Mucosa of rectum (tissue), 2 donors: ENCODE measurements at regions not wholly inside any gene's neighbourhood (a gene's known extent, or its start where the extent isn't known, plus 50 kb on each side); places are given as distances from the start of the nearest gene placed in this dataset.
"Not testable (repeated sequence)": the region's sequence is repeated elsewhere in the genome, so short reads cannot be mapped to it uniquely, and the experiment has no call there.

Experiments
- H3K27ac ChIP-seq, 2 donors: one replicate each; pipeline ENCODE4 v1.7.0; 2013; ENCODE audit warnings: inconsistent platforms in 2 of 2, low read depth in 2 of 2, low read length in 2 of 2
- H3K27me3 ChIP-seq, 2 donors: one replicate each; pipeline ENCODE4 v1.7.0; 2013; ENCODE audit warnings: low read length in 2 of 2; ENCODE audit not compliant: control insufficient read depth in 2 of 2, insufficient read depth in 2 of 2
- H3K36me3 ChIP-seq, 2 donors: one replicate each; pipeline ENCODE4 v1.7.0; 2013; ENCODE audit warnings: low read length in 2 of 2; ENCODE audit not compliant: control insufficient read depth in 2 of 2, insufficient read depth in 2 of 2
- H3K4me1 ChIP-seq, 2 donors: one replicate each; pipeline ENCODE4 v1.7.0; 2013; ENCODE audit warnings: low read length in 2 of 2, mild to moderate bottlenecking in 1 of 2; ENCODE audit not compliant: control insufficient read depth in 2 of 2, insufficient read depth in 2 of 2
- H3K4me3 ChIP-seq, 2 donors: one replicate each; pipeline ENCODE4 v1.7.0; 2013; ENCODE audit warnings: low read length in 2 of 2
- H3K9ac ChIP-seq, 2 donors: one replicate each; pipeline ENCODE4 v1.7.0; 2013; ENCODE audit warnings: low read length in 2 of 2, low read depth in 1 of 2, mild to moderate bottlenecking in 1 of 2
- H3K9me3 ChIP-seq, 2 donors: one replicate each; pipeline ENCODE4 v1.7.0; 2013; ENCODE audit warnings: low read length in 2 of 2; ENCODE audit not compliant: control insufficient read depth in 2 of 2
- donor health status: healthy.
- donor health status: Normal muscosa, but diverticular disease.

DNA sequence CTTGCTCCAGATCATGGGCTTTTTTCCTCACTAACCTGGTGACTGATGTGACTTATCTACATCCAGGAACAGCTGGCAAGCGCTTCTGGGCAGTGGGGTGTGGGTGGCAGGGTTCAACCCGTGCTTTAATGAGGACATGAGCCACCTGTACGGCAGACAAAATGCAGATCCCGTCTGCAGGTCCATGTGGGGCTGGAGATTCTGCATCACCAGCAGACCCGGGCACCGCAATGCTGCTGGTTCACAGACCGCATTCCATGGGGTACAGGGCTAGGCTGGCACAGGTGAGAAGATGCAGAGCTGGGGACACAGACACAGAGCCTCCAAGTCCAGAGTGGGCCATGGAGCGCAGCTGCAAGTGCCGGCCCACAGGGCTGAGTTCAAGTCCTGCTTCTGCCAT, 204.0 kb downstream of the LAT start:
- not testable (repeated sequence) for H3K27ac ChIP-seq, H3K36me3 ChIP-seq, H3K4me3 ChIP-seq, H3K27me3 ChIP-seq, H3K9me3 ChIP-seq, H3K9ac ChIP-seq, H3K4me1 ChIP-seq

DNA sequence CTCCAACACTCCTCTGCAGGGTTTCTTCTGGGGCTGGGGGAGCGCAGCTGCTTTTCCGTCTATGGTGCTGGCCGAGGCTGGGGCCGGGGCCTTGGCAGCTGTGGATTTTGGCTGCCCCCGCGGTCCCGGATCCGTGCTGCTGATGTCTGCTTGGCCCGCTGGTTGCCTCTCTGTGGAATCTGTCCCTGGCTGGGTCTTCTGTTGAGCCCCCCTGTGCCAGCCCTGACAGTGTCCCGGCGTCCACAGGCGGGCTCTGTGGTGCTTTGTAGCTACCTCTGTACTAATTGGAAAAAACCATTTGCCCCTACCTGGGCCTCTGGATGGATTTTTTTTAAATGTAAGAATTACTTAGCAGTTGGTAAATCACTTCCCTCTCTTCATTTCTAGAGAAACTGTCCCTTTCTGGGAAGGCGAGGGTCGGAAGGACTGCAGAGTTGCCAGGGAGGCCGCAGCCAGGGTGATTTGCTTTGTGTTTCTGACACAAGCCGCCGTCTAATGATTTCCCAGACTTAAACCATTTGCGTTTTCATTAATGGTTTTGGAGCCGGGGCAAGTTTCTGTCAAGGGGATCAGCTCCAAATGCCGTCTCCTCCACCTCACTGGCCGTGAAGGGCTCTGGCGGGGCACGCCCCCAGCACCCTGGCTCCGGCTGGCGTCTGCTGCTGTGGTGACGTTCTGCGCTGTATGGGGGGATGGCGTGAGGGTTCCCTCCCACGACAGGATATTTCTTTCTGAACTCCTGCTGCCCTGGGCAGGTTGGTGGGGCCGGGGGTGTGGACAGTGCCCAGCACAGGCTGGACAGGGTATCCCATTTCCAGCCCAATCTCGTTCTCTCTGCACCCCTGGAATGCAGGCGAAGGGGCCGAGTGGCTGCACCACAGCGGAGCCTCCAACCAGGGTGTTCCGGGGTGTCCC, 201.7 kb downstream of the LAT start:
- H3K27me3 ChIP-seq, H3K9ac ChIP-seq, H3K4me1 ChIP-seq, H3K27ac ChIP-seq, H3K4me3 ChIP-seq, H3K36me3 ChIP-seq, H3K9me3 ChIP-seq: not testable (repeated sequence)

GRCh38 chr16:29185872-29186271, 201.0 kb downstream of the LAT start:
- H3K4me3 ChIP-seq, H3K36me3 ChIP-seq, H3K27me3 ChIP-seq, H3K9me3 ChIP-seq, H3K9ac ChIP-seq, H3K4me1 ChIP-seq, H3K27ac ChIP-seq: not testable (repeated sequence)

DNA sequence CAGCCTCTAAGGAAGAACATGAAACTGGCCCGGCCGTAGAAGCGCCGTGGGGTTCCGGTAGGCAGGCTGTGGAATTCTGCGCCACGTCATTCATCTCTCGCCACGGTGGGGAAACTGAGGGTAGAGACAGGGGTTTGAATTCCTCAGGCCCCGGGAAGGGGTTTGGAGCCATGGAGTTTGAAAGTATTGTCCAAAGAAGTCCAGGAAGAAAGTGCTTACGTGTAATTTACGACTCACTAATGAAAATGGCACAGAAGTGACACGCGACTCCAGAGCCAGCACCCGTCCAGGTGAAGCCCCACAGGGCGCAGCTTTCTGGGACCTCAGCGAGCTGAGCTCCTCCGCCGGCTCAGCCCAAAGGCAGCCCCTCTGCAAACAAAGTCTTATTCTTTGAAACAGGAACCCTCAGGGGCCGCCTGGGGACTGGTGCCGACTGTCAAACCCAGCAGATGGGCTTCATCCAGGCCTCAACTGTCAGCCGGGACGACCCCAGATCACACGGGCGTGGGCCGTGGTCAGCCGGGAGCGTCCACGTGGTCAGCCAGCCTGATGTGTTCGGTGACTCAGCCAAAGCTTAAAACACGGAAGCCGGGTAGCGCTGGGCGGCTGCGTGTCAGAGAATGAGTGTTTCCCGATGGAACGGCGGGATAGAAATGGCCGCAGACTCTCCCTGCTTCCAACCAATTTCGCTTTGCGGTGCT, 200.0 kb downstream of the LAT start:
- not testable (repeated sequence) for H3K4me3 ChIP-seq, H3K9me3 ChIP-seq, H3K36me3 ChIP-seq, H3K27me3 ChIP-seq, H3K9ac ChIP-seq, H3K4me1 ChIP-seq
- H3K27ac ChIP-seq = peak overlapping the region in 1 of 2 donors; percentile 32

- not testable (repeated sequence) for H3K27me3 ChIP-seq, H3K27ac ChIP-seq, H3K9ac ChIP-seq, H3K4me1 ChIP-seq, H3K36me3 ChIP-seq, H3K9me3 ChIP-seq, H3K4me3 ChIP-seq
These were observed 198.4 kb downstream of the LAT start for GRCh38 chr16:29182940-29183868.

- Histone ChIP-seq H3K9ac (no peak overlapping the region), H3K36me3 (no peaks in the 10 kb centered on the region), H3K9me3 (no peaks in the 10 kb centered on the region), H3K4me3 (no peak overlapping the region), H3K4me1 (no peaks in the 10 kb centered on the region), H3K27me3 (no peaks in the 10 kb centered on the region), H3K27ac (no peak overlapping the region)
These were observed 197.6 kb downstream of the LAT start for GRCh38 chr16:29182501-29182900.

DNA sequence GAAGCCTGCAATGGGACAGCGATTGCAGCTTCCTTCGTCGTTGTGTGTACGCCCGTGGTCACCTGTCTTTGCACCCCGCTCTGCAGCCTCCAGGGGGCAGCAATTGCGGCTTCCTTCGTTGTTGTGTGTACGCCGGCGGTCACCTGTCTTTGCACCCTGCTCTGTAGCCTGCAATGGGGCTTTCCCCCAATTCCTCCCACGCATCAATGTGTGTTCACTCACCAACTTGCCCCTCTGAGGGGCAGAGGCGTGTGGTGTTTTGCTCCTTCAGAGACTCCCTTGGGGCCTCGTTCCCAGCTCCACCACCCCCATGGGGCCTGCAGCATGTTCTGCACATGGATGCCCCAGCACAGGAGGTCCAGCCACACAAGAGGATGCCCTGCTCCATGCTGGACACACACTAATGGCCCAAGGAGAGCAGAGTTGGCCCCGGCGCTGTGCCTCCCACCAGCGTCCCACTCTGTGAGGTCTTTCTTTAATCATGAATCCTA, 197.1 kb downstream of the LAT start:
- H3K4me1 ChIP-seq, H3K27ac ChIP-seq, H3K27me3 ChIP-seq, H3K9me3 ChIP-seq, H3K9ac ChIP-seq, H3K4me3 ChIP-seq, H3K36me3 ChIP-seq: not testable (repeated sequence)

DNA sequence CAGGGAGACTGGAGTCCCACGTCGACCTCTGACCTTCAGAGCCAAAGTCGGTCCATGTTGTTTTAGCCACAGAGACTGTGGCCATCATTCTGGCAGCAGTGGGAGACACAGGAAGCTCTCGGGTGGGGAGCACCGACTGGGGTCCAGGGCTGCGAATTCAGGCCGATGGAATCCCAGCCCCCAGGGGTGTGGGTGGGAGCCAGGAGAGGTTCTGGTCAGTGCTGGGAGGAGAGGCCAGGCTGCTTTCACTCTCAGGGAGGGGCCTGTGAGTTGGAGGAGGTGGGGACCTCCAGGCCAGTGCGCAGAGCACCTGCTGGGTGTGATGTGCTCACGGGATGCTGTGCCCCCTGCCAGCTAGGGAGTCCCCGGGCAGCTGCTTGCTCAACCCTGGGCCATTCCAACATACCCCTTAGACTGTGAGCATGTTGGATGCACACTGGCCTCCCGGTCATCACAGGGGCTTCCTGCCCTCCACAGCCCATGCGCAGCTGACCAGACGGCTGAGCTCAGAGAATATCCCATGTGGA, 196.5 kb downstream of the LAT start:
- H3K9ac ChIP-seq, H3K4me1 ChIP-seq: not testable (repeated sequence)

GRCh38 chr16:29180206-29180600, 195.4 kb downstream of the LAT start:
- not testable (repeated sequence) for H3K4me1 ChIP-seq, H3K9me3 ChIP-seq, H3K4me3 ChIP-seq, H3K36me3 ChIP-seq, H3K9ac ChIP-seq, H3K27me3 ChIP-seq, H3K27ac ChIP-seq

More for the DNA sequence above, 196.5 kb downstream of the LAT start:
- not testable (repeated sequence) for H3K4me3 ChIP-seq, H3K9me3 ChIP-seq, H3K36me3 ChIP-seq, H3K27ac ChIP-seq, H3K27me3 ChIP-seq
